B cell (primary cell): ENCODE measurements at regions not wholly inside any gene's neighbourhood (a gene's known extent, or its start where the extent isn't known, plus 50 kb on each side); places are given as distances from the start of the nearest gene placed in this dataset.

ENCODE experiments used
- ATAC-seq: fragments of 200-7000 bp; cut with Tn5 transposase; one replicate; pipeline ENCODE4 v1.10.0; 2021; ENCODE audit warnings: low read depth, mild to moderate bottlenecking, moderate number of reproducible peaks, moderate library complexity
- CTCF ChIA-PET: fragments of 350-600 bp; sonication (Branson Sonifier 250); formaldehyde crosslinking; loops from one replicate; lab custom pipeline; 2021; ENCODE audit warnings: antibody characterized with exemption, inconsistent platforms; lab: Charles Lee
- POLR2A ChIA-PET: fragments of 350-600 bp; sonication (Branson Sonifier 250); formaldehyde crosslinking; loops from one replicate; lab custom pipeline; 2021; ENCODE audit warnings: antibody characterized with exemption; lab: Charles Lee
- DNase-seq: peaks from one replicate; pipeline ENCODE4 v3.0.0; 2013
- H2AFZ ChIP-seq: 2 replicates; pipeline ENCODE4 v1.6.1; 2012; ENCODE audit warnings: mild to moderate bottlenecking, low read depth, low read length; ENCODE audit not compliant: insufficient read depth, poor library complexity, severe bottlenecking
- H3K27ac ChIP-seq, 2 donors: 1 replicate in 1 of 2; 2 replicates in 1 of 2; pipeline ENCODE4 v1.5.1; 2012 to 2013; ENCODE audit warnings: low read length in 2 of 2, mild to moderate bottlenecking in 2 of 2, moderate library complexity in 1 of 2
- H3K27me3 ChIP-seq, 4 experiments: fragments of 200-600 bp in 1 of 4; sonication (generic) in 1 of 4; replicated peaks in 1 of 4; 1 replicate in 2 of 4; 2 replicates in 2 of 4; pipeline versions ENCODE4 v1.6.1 to v1.7.0; 2013 to 2016; ENCODE audit warnings: low read length in 3 of 4, mild to moderate bottlenecking in 2 of 4, mixed read lengths in 1 of 4, moderate library complexity in 1 of 4; ENCODE audit not compliant: insufficient read depth in 4 of 4, control insufficient read depth in 3 of 4; ENCODE audit errors: control extremely low read depth in 1 of 4
- H3K36me3 ChIP-seq, 2 experiments: replicated peaks in 1 of 2; 1 replicate in 1 of 2; 2 replicates in 1 of 2; pipeline versions ENCODE4 v1.6.1 to v1.7.1; 2013; ENCODE audit warnings: low read length in 1 of 2; ENCODE audit not compliant: insufficient read depth in 2 of 2, control insufficient read depth in 1 of 2; ENCODE audit errors: control extremely low read depth in 1 of 2, extremely low read depth in 1 of 2
- H3K4me1 ChIP-seq, 2 donors: fragments of 200-600 bp in 1 of 2; sonication (generic) in 1 of 2; 1 replicate in 1 of 2; 2 replicates in 1 of 2; pipeline versions ENCODE4 v1.5.1 to v1.6.1; 2013 to 2017; ENCODE audit warnings: low read length in 2 of 2; ENCODE audit not compliant: control insufficient read depth in 2 of 2, insufficient read depth in 2 of 2
- H3K4me2 ChIP-seq: replicated peaks from 2 replicates; pipeline ENCODE3; 2012; ENCODE audit warnings: mild to moderate bottlenecking, low read depth, low read length; ENCODE audit not compliant: poor library complexity, severe bottlenecking
- H3K4me3 ChIP-seq, 5 experiments: fragments of 200-600 bp in 1 of 5; sonication (generic) in 1 of 5; 1 replicate in 3 of 5; 2 replicates in 2 of 5; pipeline versions ENCODE4 v1.5.1 to v1.7.0; 2011 to 2016; ENCODE audit warnings: low read length in 4 of 5, mild to moderate bottlenecking in 4 of 5, low read depth in 2 of 5, control low read depth in 1 of 5, moderate library complexity in 1 of 5; ENCODE audit not compliant: insufficient read depth in 1 of 5; ENCODE audit errors: control extremely low read depth in 1 of 5, extremely low read depth in 1 of 5
- H3K79me2 ChIP-seq: fragments of 200-600 bp; sonication (generic); one replicate; pipeline ENCODE4 v1.6.0; 2016; ENCODE audit warnings: low read length; ENCODE audit not compliant: control insufficient read depth, insufficient read depth
- H3K9ac ChIP-seq: fragments of 200-600 bp; sonication (generic); 2 replicates; pipeline ENCODE4 v1.6.1; 2017; ENCODE audit warnings: mild to moderate bottlenecking, low read length, moderate library complexity
- H3K9me3 ChIP-seq, 3 donors: one replicate each; pipeline versions ENCODE4 v1.6.1 to v1.7.1; 2013; ENCODE audit warnings: low read length in 2 of 3; ENCODE audit not compliant: control insufficient read depth in 2 of 3, insufficient read depth in 1 of 3; ENCODE audit errors: control extremely low read depth in 1 of 3
- H4K20me1 ChIP-seq: 2 replicates; pipeline ENCODE4 v1.6.0; 2012; ENCODE audit warnings: mild to moderate bottlenecking, low read length; ENCODE audit not compliant: insufficient read depth, control insufficient read depth, poor library complexity, severe bottlenecking
- H3K27ac Mint-ChIP-seq: one replicate; pipeline ENCODE4 v1.8.0; 2021; ENCODE audit warnings: mixed read lengths
- H3K27me3 Mint-ChIP-seq: one replicate; pipeline ENCODE4 v1.8.0; 2021; ENCODE audit warnings: mixed read lengths
- H3K4me1 Mint-ChIP-seq: one replicate; pipeline ENCODE4 v1.8.0; 2021; ENCODE audit warnings: mixed read lengths
- H3K4me3 Mint-ChIP-seq: one replicate; pipeline ENCODE4 v1.8.0; 2021; ENCODE audit warnings: mixed read lengths
- H3K9me3 Mint-ChIP-seq: one replicate; pipeline ENCODE4 v1.8.0; 2022; ENCODE audit warnings: mixed read lengths; ENCODE audit not compliant: insufficient read depth
- EZH2 ChIP-seq: IDR thresholded peaks from 2 replicates; pipeline ENCODE4 v1.6.1; 2012; ENCODE audit warnings: borderline replicate concordance, low read depth, mild to moderate bottlenecking, moderate library complexity, low read length; ENCODE audit not compliant: insufficient read depth, poor library complexity, severe bottlenecking
- WGBS: methylation state at CpG from one replicate; pipeline ENCODE4 v1.1.5; 2013; ENCODE audit warnings: missing lambda C conversion rate; ENCODE audit not compliant: insufficient coverage; 5-methylcytosine and 5-hydroxymethylcytosine counted together
- intact Hi-C: fragments of 100-400 bp; cut with micrococcal nuclease; formaldehyde crosslinking; loops from one replicate; pipeline ENCODE4 v1.10.0; 2022
- TF ChIP-seq, protein P1 (sequence below): fragments of 200-600 bp; IDR thresholded peaks from one replicate; pipeline ENCODE4 v1.8.0; 2022; ENCODE audit warnings: antibody characterized with exemption, mild to moderate bottlenecking

- DNase-seq (no peak), ATAC-seq (no peak)
- no peaks in the 10 kb centered on the region for H3K9me3 ChIP-seq
- no peaks in the 10 kb centered on the region for H3K79me2 ChIP-seq
- Mint-ChIP-seq H3K27ac (no peak overlapping the region), H3K27me3 (peaks cover 7% of the 10 kb centered on the region), H3K9me3 (no peaks in the 10 kb centered on the region), H3K4me3 (no peak overlapping the region), H3K4me1 (no peaks in the 10 kb centered on the region)
- WGBS: no CpG with 5 or more reads among the region's 1 CpG
- CTCF ChIA-PET: interaction anchor here (1.5 kb wide), 1 partner anchor 21 kb away, joined by 3 read pairs; no protein-coding TSS in a partner anchor
- peaks cover 0 to 4% (median 1%) of the 10 kb centered on the region in 4 experiments for H3K27me3 ChIP-seq
- POLR2A ChIA-PET: no interaction called here
- no peaks in the 10 kb centered on the region for H3K36me3 ChIP-seq
- H3K27ac ChIP-seq: no peak overlapping the region
- intact Hi-C loops: no loop called here
- no peaks in the 10 kb centered on the region for H4K20me1 ChIP-seq
- H2AFZ ChIP-seq: no peak overlapping the region
- H3K4me3 ChIP-seq: no peak overlapping the region
- no peak for TF ChIP-seq EZH2
- TF ChIP-seq, protein P1, sequence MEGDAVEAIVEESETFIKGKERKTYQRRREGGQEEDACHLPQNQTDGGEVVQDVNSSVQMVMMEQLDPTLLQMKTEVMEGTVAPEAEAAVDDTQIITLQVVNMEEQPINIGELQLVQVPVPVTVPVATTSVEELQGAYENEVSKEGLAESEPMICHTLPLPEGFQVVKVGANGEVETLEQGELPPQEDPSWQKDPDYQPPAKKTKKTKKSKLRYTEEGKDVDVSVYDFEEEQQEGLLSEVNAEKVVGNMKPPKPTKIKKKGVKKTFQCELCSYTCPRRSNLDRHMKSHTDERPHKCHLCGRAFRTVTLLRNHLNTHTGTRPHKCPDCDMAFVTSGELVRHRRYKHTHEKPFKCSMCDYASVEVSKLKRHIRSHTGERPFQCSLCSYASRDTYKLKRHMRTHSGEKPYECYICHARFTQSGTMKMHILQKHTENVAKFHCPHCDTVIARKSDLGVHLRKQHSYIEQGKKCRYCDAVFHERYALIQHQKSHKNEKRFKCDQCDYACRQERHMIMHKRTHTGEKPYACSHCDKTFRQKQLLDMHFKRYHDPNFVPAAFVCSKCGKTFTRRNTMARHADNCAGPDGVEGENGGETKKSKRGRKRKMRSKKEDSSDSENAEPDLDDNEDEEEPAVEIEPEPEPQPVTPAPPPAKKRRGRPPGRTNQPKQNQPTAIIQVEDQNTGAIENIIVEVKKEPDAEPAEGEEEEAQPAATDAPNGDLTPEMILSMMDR: no peak
- H3K9ac ChIP-seq: no peak overlapping the region
- H3K4me1 ChIP-seq: no peaks in the 10 kb centered on the region
- no peak overlapping the region for H3K4me2 ChIP-seq
Measured at GRCh38 chr18:60534538-60534937, 162.0 kb upstream of the MC4R start.

DNA sequence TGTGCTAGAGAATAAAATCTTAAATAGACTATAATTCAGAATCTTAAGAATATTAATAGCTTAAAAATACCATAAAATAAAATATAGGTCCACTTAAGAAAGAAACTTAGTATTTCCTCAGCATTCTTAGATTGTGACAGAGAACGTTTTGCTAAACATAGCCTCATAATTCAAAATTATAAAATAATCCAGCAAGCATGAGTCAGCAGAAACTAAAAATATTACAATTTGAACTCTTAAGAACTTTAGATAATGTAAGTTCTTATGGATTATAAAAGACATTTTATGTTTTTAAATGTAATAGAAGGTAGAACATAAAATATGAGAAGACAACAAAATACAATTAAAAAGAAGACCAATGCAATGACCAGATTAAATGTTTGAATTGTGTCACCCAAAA, 164.5 kb upstream of the MC4R start:
- Mint-ChIP-seq H3K4me1 (no peaks in the 10 kb centered on the region), H3K27me3 (peaks cover 7% of the 10 kb centered on the region), H3K9me3 (no peaks in the 10 kb centered on the region), H3K4me3 (no peak overlapping the region), H3K27ac (no peak overlapping the region)
- no peak overlapping the region for H3K4me3 ChIP-seq
- peaks cover 0 to 4% (median 1%) of the 10 kb centered on the region in 4 experiments for H3K27me3 ChIP-seq
- no peaks in the 10 kb centered on the region for H4K20me1 ChIP-seq
- ChIA-PET POLR2A (no interaction called here), CTCF (no interaction called here)
- DNase-seq: no peak
- no peak overlapping the region for H3K4me2 ChIP-seq
- no peak overlapping the region for H3K9ac ChIP-seq
- no peaks in the 10 kb centered on the region for H3K36me3 ChIP-seq
- intact Hi-C loops: no loop called here
- no CpG with 5 or more reads among the region's 1 CpG for WGBS
- ATAC-seq: no peak
- no peaks in the 10 kb centered on the region for H3K4me1 ChIP-seq
- H3K9me3 ChIP-seq: no peaks in the 10 kb centered on the region
- TF ChIP-seq EZH2: no peak
- TF ChIP-seq, protein P1: no peak
- no peaks in the 10 kb centered on the region for H3K79me2 ChIP-seq
- no peak overlapping the region for H3K27ac ChIP-seq
- H2AFZ ChIP-seq: no peak overlapping the region
